HG02970 (cell line): ENCODE measurements at regions not wholly inside any gene's neighbourhood (a gene's known extent, or its start where the extent isn't known, plus 50 kb on each side); places are given as distances from the start of the nearest gene placed in this dataset.
A peak's percentile ranks its signal among the peaks of the same experiment; 100 is the strongest.

Source experiments
- ATAC-seq: cut with Tn5 transposase; IDR thresholded peaks from one replicate; pipeline ENCODE4 v1.9.1; 2021; ENCODE audit warnings: mild to moderate bottlenecking, moderate library complexity, moderate number of reproducible peaks; ENCODE audit not compliant: unreplicated experiment, low FRiP score

GRCh38 chr12:125303337-125303736 lies 238.1 kb downstream of the AACS start:
- no peak for ATAC-seq

- ATAC-seq: no peak
These were observed 238.8 kb downstream of the AACS start for GRCh38 chr12:125304029-125304428.

DNA sequence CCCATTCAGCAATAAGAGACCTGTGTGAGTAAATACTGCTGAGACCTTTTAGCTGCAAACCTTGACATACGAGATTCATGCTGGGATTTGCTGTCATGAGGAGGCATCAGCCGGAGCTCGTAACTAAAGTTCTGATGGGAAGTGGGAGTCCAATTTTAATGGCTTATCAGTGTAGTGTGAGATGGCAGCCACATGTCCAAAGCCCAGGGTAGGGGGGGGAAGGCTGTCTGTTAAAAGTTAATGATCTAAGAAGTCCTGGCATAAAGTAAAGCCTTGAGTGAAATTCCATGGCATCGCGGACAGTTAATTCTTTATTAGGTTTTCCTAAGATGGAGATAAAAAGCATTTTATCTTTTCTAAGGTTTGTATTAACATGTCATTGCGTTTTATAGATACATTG lies 240.0 kb downstream of the AACS start:
- no peak for ATAC-seq

- ATAC-seq: no peak
These were observed 245.2 kb downstream of the AACS start for GRCh38 chr12:125310461-125310860.

DNA sequence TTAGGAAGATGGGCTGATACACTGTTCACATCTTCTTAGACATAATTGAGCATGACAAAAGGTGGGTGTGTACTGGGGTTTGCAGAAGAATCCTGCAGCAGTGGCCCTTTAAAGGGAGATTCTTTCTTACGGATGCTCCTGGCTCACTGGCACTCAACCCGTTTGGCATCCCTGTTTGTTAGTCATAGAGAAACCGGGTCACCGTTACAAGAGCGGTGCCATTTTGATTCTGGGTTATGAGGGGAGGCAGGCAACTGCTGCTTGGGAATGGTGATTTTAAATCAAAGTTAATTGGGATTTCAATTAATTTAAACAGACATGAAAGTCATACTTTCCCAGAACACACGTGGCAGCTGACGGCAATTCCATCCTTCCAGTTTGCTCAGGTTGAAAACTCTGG lies 245.8 kb downstream of the AACS start:
- ATAC-seq: no peak

GRCh38 chr12:125312471-125312870 lies 247.2 kb downstream of the AACS start:
- no peak for ATAC-seq

- ATAC-seq: no peak
These were observed 249.0 kb downstream of the AACS start for GRCh38 chr12:125314051-125314755.

DNA sequence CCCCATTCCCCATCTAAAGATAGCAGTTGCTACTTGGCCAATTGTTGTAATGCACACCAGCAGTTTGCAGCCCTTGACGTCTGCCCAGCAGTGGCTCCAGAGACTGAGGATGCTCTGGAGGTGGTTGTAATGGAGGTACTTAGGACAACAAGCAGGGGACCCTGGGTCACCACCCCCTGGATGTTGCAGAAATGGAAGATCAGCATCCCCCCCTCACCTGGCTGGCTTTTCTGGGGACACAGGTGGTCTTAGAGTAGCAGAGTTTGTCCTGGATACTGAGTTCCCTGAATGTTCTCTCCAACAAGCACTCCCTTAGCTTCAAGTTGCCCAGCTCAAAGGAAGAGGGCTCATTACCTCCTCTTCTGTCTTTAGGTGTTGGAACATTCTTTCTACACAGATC lies 250.5 kb downstream of the AACS start:
- no peak for ATAC-seq

- no peak for ATAC-seq
These were observed 254.9 kb downstream of the AACS start for GRCh38 chr12:125320177-125320576.

DNA sequence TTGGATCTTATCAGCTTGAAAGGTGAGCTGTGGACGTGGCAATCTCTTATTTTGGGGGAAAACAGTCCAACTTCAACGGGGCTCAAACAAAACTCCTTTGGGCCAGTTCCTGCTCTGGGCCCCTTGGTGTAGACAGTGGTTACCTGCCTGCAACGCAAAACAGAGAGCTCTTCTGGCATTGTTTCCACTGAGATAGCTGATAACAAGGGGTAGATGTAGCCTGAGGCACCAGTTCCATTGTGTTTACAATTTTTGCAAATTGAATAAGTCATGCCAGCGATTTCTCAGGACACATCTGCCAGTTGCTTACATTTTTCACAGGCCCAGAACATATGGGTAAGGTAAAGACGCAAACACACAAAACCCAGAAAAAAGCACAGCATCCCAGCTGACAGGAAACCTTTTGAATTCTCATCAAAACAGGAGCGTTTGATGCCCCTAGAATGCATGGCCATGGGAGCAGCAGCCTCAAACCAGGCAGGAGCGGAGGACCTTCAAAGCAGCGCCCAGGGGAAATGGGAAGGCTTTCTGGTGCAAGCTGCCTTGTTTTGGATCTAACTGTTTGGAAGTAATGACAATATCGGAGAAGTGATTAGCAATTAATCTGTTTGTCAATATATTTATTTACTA lies 259.7 kb downstream of the AACS start:
- ATAC-seq: no peak

- no peak for ATAC-seq
These were observed 264.2 kb downstream of the AACS start for GRCh38 chr12:125329239-125330102.

- peak; percentile 84 for ATAC-seq
These were observed 265.6 kb downstream of the AACS start for GRCh38 chr12:125330645-125331341.

- no peak for ATAC-seq
These were observed 266.3 kb downstream of the AACS start for GRCh38 chr12:125331342-125332052.

GRCh38 chr12:125332900-125333299 lies 267.7 kb downstream of the AACS start:
- ATAC-seq: no peak

DNA sequence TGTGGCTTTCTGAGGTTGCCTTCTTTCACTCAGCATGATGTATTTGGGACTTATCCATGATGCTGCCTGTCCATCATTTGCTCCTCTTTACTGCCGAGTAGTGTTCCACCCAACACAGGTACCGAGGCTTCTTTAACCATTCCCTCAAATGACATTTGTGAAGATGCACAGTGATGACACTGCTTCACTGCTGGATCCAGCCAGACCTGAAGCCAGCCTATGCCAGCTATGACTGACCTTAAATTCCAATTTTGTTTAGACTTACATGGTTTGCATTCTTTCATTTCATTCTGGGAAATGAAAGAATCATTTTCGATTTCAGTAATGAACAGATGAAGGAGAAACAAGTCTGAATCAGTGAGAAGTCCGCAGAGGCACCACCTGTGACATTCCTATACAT lies 271.0 kb downstream of the AACS start:
- ATAC-seq: no peak

DNA sequence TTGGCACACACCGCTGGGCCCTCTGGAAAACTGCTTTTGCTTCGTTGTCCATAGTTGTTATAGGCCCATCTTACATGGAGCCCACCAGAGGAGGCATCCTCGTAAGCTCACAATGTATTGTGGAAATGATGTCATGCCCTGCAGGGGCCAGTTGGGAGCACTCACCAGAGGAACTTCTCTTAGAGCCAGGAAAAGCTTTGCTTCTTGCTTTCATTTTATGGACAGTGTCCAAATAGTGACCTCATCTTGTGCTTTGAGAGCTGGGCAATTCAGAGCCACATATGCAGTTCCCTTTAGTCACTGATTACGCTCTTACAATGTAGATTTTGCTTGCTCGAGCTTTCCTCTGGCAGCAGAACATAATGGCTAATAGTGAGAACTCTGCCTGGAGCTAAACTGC lies 275.6 kb downstream of the AACS start:
- no peak for ATAC-seq

- ATAC-seq: no peak
These were observed 276.2 kb downstream of the AACS start for GRCh38 chr12:125341422-125341821.

- no peak for ATAC-seq
These were observed 278.4 kb downstream of the AACS start for GRCh38 chr12:125343649-125344048.

DNA sequence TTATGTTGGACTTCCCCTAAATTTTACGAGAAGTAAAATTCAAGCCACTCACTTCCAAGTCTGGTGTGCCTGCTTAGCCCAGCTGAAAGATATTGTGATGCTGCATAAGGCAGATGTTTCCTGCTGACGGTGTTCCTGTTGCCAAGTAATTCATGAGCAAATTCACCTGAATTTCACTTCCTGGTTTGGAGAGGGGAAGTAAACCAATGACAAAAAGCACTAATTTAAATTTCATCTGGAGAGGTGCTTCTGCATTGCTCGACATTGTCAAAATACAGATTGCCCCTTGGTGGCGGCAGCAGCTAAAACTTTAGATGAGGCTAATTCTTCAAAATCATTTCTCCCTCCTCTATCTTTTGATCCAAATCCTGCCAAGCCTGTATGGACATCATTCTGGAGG lies 281.1 kb downstream of the AACS start:
- ATAC-seq: no peak

DNA sequence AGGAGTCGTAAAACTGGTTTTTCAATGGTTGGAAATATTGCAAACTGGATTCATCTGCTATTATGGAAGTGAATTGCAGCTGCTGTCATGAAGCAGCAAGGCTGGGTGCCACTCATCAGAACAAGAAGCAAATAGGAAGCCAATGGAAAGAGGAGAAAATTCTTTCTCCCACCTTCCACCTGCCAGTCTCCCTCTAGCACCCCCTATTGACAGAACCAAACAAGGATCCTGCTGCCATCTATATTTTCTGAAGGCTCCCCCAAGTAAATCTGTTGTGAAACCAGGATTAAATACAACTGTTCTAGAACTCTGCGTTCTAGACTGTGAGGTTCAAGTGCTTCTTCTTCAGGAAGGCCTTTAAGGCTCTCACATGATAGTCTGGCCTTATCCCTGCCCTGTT lies 286.6 kb downstream of the AACS start:
- ATAC-seq: no peak
